Mesodermal cell (in vitro differentiated cells): ENCODE measurements at regions not wholly inside any gene's neighbourhood (a gene's known extent, or its start where the extent isn't known, plus 50 kb on each side); places are given as distances from the start of the nearest gene placed in this dataset.
"Not testable (repeated sequence)": the region's sequence is repeated elsewhere in the genome, so short reads cannot be mapped to it uniquely, and the experiment has no call there.

Source experiments
- H3K27ac ChIP-seq: 2 replicates; pipeline ENCODE4 v1.7.0; 2013; ENCODE audit warnings: mild to moderate bottlenecking, low read depth, low read length, moderate library complexity; ENCODE audit not compliant: severe bottlenecking
- H3K36me3 ChIP-seq: 2 replicates; pipeline ENCODE4 v1.7.1; 2013; ENCODE audit warnings: mild to moderate bottlenecking, low read length, moderate library complexity; ENCODE audit not compliant: control insufficient read depth, insufficient read depth
- H3K4me1 ChIP-seq: one replicate; pipeline ENCODE4 v1.7.1; 2013; ENCODE audit warnings: mild to moderate bottlenecking, low read length; ENCODE audit not compliant: insufficient read depth, control insufficient read depth, poor library complexity, severe bottlenecking
- H3K4me3 ChIP-seq: 2 replicates; pipeline ENCODE4 v1.7.0; 2013; ENCODE audit warnings: low read length, control low read depth, mild to moderate bottlenecking; ENCODE audit not compliant: insufficient read depth, poor library complexity, severe bottlenecking; ENCODE audit errors: extremely low read depth
- H3K9me3 ChIP-seq: 2 replicates; pipeline ENCODE4 v1.7.1; 2013; ENCODE audit warnings: mild to moderate bottlenecking, low read length, moderate library complexity; ENCODE audit not compliant: control insufficient read depth
- WGBS, 2 experiments: methylation state at CpG; one replicate each; pipeline ENCODE4 v1.1.5; 2013; ENCODE audit warnings: missing lambda C conversion rate in 2 of 2; ENCODE audit not compliant: insufficient coverage in 2 of 2; 5-methylcytosine and 5-hydroxymethylcytosine counted together

DNA sequence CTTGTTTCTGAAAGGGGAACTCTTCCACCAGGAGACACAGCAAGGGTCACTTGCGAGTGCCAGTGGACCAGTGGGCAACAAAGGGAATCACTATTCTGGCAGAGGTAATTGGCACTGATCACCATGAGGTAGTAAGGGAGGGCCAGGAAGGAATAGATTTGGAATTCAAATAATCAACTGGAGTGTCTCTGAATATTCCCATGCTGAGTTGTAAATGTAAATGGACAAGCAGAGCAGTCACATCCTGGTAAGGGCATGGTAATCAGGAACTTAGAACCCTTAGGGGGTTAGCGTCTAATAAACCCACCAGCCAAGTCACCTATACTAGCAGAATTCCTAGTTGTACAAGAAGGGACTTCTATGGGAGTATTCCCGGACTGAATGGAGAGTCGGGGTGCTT is 178.5 kb upstream of the UGT8 start:
- Histone ChIP-seq H3K9me3 (no peaks in the 10 kb centered on the region), H3K36me3 (no peaks in the 10 kb centered on the region), H3K27ac (no peak overlapping the region), H3K4me3 (no peak overlapping the region), H3K4me1 (no peaks in the 10 kb centered on the region)
- 0 to 50% methylated on average over 1 to 2 of the region's 4 CpGs for WGBS, 2 experiments

DNA sequence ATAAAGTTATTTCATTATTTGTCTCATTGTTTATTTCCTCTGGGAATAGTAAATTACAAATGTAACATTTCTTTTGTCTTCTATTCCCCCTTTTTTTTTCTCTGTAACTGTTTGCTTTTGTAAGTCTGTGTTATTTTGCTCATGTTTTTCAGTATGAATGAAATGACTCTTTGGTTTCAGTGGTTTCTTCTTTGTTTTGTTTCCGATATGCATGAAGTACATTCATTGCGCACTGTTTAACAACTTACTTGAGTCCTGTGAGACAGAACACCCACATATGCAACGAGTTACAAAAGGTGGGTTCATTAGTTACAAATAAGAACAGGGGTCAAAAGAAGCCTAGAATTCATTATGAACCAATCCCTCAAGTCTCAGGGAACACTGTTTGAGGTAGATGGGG is 175.0 kb upstream of the UGT8 start:
- Histone ChIP-seq H3K36me3 (no peaks in the 10 kb centered on the region), H3K4me1 (no peaks in the 10 kb centered on the region), H3K9me3 (no peaks in the 10 kb centered on the region), H3K27ac (no peak overlapping the region), H3K4me3 (no peak overlapping the region)
- 100% methylated on average over 1 of the region's 3 CpGs for WGBS, 2 experiments

DNA sequence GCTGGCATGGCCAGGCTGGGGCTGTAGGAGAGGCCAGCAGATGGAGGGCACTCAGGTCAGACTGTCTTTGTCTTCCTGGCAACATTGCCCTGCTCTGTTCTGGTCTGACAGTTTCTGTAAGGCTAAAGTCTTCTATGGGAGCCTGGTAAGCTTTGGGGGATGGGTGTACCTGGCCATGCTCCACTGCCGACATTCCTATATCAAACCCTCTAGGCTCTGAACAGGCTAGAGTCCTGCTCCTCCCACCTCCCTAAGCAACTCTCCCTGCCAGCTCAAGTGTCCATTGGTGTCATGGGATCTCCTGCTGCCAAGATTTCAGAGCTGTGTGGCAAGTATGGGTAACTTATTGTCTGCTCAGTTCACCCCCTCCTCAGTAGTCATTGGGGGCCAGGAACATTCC is 163.5 kb upstream of the UGT8 start:
- H3K9me3 ChIP-seq, result no peaks in the 10 kb centered on the region
- H3K4me3 ChIP-seq, result no peak overlapping the region
- 60% methylated on average over 1 of the region's 1 CpG; no CpG with 5 or more reads in 1 of the 2 experiments for WGBS, 2 experiments
- H3K4me1 ChIP-seq, result no peaks in the 10 kb centered on the region
- no peaks in the 10 kb centered on the region for H3K36me3 ChIP-seq
- no peak overlapping the region for H3K27ac ChIP-seq

DNA sequence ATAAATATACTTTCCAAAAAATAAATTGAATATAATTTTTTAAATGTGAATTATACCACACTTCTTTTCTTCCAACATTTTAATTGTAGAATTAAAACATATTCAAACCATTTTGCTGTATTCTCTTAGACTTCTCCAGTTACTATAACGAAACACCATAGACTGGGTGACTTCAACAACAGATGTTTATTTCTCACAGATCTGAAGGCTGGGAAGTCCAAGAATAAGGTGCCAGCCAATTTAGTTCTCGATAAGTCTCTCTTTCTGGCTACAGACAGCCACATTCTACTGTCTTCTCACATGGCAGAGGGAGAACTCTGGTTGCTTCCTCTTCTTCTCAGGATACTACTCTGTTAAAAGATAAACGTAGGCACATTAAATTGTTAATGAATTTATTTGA is 155.8 kb upstream of the UGT8 start:
- no peak overlapping the region for H3K4me3 ChIP-seq
- H3K36me3 ChIP-seq, result no peaks in the 10 kb centered on the region
- no peaks in the 10 kb centered on the region for H3K4me1 ChIP-seq
- no peak overlapping the region for H3K27ac ChIP-seq
- 80 to 86% methylated on average over 1 to 2 of the region's 3 CpGs for WGBS, 2 experiments
- no peaks in the 10 kb centered on the region for H3K9me3 ChIP-seq

DNA sequence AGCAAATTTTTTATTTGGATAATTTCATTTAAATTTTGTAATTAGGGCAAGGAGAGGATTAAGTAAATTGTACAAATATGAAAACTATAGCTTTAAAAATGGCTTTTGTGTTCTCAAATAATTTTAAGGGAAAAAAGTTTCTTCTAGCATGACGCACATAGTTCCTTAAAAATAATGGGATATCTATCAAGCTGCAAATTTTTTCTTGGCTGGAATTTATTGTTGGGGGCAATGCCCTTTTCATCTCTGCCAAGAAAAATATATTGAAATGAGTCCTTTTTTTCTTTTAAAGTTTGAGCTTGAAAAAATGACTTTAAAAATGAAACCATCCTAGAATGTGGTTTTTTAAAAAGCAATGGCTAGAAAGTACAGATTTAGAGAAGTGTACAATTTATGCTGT is 154.4 kb upstream of the UGT8 start:
- Histone ChIP-seq H3K4me3 (no peak overlapping the region), H3K4me1 (no peaks in the 10 kb centered on the region), H3K9me3 (no peaks in the 10 kb centered on the region), H3K36me3 (no peaks in the 10 kb centered on the region), H3K27ac (no peak overlapping the region)
- no CpG with 5 or more reads among the region's 1 CpG for WGBS, 2 experiments

DNA sequence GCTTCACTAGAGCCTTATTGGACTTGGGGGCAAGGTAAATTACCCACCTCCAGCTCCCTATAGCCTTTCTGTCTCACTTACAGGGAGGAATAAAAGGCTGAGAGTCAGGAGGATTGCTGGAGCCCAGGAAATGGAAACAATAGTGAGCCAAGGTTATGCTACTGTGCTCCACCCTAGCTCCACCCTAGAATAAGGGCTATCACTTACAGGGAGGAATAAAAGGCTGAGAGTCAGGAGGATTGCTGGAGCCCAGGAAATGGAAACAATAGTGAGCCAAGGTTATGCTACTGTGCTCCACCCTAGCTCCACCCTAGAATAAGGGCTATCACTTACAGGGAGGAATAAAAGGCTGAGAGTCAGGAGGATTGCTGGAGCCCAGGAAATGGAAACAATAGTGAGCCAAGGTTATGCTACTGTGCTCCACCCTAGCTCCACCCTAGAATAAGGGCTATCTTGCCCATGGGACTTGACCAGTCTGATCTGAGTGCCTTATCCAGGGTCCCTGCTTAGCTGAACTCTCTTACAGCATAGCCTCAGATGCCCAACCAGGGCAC is 150.6 kb upstream of the UGT8 start:
- not testable (repeated sequence) for H3K27ac ChIP-seq, H3K4me3 ChIP-seq, H3K4me1 ChIP-seq, H3K9me3 ChIP-seq, H3K36me3 ChIP-seq

DNA sequence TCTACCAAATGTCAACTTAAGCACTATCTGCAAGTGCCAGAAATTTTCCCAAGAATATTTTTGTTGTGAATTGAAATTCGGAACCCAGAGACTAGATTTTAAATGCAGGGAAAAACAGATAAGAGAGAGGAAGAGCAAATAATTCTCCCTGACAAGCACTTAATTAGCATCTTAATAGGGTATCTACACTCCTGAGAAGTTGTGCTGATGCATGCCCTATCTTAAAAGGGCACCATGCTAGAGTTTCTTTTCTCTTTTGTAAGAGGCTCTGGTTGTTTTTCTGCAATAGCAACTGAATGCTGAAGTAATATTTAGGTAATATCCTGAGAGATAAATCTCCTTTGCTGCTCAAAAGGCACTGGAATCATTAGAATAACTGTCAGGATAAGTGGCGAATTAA is 139.9 kb upstream of the UGT8 start:
- H3K4me3 ChIP-seq, result no peak overlapping the region
- no peaks in the 10 kb centered on the region for H3K4me1 ChIP-seq
- H3K36me3 ChIP-seq, result no peaks in the 10 kb centered on the region
- H3K9me3 ChIP-seq, result no peaks in the 10 kb centered on the region
- 100% methylated on average over 1 of the region's 2 CpGs; no CpG with 5 or more reads in 1 of the 2 experiments for WGBS, 2 experiments
- H3K27ac ChIP-seq, result no peak overlapping the region

DNA sequence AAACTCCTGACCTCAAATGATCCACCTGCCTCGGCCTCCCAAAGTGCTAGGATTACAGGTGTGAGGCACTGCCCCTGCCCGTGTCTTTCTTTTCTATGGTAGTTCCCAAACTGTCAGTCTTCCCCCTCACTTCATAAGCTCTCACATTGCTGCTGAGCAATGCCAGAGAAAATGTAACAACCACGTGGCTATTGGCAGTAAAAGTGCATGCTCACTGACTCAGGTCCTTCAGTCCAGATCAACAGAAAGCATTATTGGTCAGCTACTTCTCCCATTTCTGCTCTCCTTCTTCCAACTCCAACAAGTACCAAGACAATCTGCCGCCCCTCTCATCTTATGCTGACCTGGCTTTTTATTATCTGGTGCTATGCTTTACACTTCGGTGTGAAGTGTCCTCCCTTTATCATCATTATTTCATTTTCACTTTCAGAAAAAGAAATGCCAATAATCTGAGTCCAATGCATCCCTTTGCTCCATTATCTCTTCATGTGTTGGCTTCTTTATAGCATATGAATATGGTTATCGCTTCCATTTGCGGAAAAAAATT is 133.8 kb upstream of the UGT8 start:
- Histone ChIP-seq H3K9me3 (no peaks in the 10 kb centered on the region), H3K27ac (no peak overlapping the region), H3K4me3 (no peak overlapping the region), H3K36me3 (no peaks in the 10 kb centered on the region), H3K4me1 (no peaks in the 10 kb centered on the region)
- WGBS, 2 experiments, result 91% methylated on average over 5 of the region's 7 CpGs

DNA sequence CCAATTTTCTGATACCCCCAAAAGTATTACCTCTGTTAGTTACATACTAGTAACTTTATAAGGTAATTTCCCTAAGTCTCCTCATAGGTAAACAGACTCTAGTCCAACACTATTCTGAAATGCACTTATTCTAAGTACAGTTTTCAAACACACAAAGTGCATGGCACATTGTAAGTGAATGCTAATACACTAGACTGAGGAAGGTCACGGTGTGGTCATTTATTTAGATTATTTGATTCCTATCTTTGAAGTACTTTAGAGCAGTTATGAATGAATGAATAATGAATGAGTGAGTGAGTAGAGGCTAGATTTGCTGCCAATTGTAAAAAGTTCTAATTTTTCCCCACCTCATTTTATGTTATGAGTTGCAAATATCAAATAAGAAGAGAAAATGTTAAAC is 132.8 kb upstream of the UGT8 start:
- H3K4me1 ChIP-seq, result no peaks in the 10 kb centered on the region
- H3K27ac ChIP-seq, result no peak overlapping the region
- H3K4me3 ChIP-seq, result no peak overlapping the region
- no CpG with 5 or more reads among the region's 1 CpG for WGBS, 2 experiments
- H3K36me3 ChIP-seq, result no peaks in the 10 kb centered on the region
- H3K9me3 ChIP-seq, result no peaks in the 10 kb centered on the region

DNA sequence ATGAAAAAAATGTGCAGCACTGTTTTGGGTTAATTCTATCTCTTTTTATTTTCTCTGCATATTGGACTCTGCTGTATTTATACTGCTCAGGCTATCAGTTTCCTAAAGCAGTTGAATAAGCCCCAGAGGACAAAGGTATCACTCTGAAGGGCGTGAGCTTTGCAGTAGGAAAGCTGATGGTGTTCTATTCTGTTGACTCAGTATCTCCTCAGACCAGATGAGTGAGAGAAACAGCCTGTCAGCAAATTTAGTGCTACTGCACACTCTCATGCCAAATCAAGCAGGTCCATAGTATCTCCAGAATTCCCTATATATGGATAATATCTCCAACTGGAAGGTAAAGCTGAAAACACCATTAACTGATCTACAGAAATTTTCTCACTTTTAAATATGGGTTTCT is 132.3 kb upstream of the UGT8 start:
- Histone ChIP-seq H3K4me1 (no peaks in the 10 kb centered on the region), H3K27ac (no peak overlapping the region), H3K9me3 (no peaks in the 10 kb centered on the region), H3K4me3 (no peak overlapping the region), H3K36me3 (no peaks in the 10 kb centered on the region)
- WGBS, 2 experiments, result 57% methylated on average over 1 of the region's 1 CpG; no CpG with 5 or more reads in 1 of the 2 experiments

DNA sequence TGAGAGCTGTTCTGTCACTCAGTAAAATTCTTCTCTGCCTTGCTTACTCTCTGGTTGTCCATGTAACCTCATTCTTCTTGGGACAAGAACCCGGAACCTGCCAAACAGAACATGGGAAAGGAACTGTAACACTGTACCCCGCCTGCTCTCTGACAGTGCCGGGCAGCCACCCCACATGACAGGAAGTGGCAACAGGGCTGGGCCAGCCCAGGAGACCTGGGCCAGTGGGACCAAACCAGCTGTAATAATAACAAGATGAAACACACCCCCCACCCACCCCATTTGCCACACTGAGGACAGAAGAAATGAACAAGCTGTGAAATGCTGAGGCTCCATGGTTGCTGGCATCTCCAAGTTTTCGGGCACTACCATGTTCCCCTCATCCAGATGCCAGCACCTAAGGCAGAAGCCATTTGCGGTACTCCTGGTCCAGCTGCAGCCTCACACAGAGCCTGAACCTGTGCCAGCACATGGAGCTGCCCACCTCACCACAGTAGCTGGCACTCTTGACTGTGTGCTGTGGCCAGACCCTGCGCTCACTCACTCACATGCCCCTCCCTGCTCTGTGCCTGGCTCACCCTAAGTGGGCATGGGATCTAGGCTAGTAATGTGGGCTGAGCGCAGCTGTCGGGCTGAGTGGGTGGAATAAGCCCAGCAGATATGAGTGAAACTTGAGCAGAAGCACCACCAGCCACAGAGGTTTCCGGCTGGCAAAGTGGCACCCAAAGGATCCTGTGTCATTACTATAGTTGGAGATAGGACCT is 126.2 kb upstream of the UGT8 start:
- no peaks in the 10 kb centered on the region for H3K36me3 ChIP-seq
- no peak overlapping the region for H3K27ac ChIP-seq
- 93 to 94% methylated on average over 8 to 9 of the region's 9 CpGs for WGBS, 2 experiments
- H3K4me3 ChIP-seq, result no peak overlapping the region
- H3K4me1 ChIP-seq, result no peaks in the 10 kb centered on the region
- no peaks in the 10 kb centered on the region for H3K9me3 ChIP-seq
